Esophagus mucosa (tissue), 1 donor: ENCODE measurements at regions not wholly inside any gene's neighbourhood (a gene's known extent, or its start where the extent isn't known, plus 50 kb on each side); places are given as distances from the start of the nearest gene placed in this dataset.
"Not testable (repeated sequence)": the region's sequence is repeated elsewhere in the genome, so short reads cannot be mapped to it uniquely, and the experiment has no call there.

Experiments
- ATAC-seq: fragments of 200-7000 bp; cut with Tn5 transposase; one replicate; pipeline ENCODE4 v1.9.1; 2020
- donor health status: DM: yes; HTN: yes; CAD: no.

DNA sequence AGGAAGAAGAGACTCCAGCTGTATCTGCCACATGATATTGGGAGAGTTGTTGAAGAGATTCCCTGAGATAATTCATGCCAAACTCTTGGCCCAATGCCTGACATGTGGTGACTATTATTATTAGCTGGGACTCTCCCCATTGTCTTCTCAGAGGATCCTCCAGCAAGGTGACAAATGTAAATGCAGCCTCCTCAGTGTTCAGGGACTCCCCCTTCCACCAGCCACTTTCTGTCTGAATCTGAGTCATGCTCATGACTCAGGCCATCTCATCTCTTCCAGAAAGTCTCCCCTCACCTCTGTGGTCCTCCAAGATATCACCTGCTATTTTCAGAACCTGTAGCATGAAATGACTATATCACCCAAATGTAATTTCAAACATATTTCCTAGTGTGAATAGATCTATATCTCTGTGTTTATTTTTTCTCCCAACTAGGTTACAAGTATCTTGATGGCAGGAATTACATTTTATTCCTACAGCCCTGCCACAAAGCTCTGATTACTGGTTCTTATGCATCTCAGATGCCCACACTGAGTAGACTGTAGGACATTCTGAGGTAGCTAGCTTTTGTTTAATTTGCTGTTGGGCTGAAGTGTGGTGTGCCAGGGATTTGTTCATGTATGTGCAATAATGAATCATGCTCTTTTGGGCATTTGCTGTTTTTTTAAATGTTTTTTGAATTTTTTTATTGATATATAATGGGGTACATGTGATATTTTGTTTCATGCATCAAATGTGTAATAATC lies 126.6 kb upstream of the IL12B start:
- peak; percentile 52 for ATAC-seq

DNA sequence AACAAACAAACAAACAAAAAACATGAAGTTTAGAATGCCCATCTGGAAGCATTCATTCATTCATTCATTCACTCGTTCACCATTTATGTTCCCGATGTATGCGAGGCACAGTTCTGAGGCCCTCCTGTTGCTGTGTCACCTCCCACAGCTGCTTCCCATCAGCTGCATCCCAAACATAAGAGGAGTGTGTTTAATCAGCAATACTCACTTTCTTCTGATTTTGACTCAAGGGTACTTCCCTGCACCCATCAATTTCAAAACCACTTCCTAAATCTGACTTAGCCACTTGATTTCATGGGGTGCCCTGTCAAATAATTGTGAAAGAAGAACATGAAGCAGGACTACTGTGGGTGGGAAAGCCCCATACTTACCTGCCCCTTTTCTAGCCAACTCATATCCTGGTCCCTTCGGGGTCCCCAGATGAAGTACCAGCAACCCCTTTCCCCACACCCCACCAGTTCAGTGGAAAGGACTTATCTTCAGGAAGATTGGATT lies 128.0 kb upstream of the IL12B start:
- ATAC-seq, result no peak

DNA sequence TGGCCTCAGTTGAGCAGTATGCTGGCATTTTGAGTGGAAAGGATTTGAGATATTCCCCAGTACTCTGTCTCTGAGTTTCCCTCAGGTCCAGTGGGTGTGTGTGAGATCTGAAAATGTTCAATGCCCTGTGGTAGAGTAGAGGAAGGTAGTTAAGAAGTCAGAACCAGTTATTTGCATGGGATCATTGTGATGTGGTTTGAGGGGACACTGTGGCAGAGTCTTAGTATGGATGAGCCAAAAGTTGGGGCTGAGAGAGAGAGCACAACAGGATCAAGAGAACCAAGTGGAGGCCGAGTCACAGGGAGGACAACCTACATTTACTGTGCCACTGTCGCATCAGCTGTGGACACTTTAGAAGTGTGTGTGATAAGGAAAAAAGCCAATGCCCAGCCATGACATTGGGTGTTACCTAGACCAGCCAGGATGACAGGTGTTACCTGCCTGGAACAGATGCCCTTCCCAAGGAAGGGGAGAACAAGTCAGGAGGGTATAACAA lies 128.9 kb upstream of the IL12B start:
- no peak for ATAC-seq

DNA sequence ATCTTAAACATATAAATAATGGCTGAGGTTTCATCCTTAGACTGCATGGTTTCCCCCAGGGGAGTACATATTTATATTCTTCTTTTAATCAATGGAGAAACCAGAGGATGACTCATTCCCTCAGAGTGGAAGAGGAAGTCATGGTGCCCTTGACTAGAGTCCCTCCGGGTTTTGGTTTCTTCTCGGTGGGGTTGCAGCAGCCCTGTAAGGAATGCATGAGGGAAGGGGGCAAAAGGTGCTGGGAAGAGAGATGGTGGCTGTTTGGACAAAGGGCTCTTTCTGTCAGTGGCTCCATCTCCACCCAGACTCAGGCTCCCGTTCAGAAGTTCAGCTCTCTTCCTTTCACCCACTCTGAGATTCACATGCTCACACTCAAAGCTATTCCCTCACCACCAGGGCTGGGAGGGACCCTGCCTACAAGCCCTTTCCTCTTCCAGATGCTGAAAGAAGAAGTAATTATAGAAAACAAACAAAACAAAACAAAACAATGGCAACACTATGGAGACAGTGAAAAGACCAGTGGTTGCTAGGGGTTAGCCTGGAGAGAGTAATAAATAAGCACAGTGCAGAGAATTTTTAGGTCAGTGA lies 129.8 kb upstream of the IL12B start:
- no peak for ATAC-seq

DNA sequence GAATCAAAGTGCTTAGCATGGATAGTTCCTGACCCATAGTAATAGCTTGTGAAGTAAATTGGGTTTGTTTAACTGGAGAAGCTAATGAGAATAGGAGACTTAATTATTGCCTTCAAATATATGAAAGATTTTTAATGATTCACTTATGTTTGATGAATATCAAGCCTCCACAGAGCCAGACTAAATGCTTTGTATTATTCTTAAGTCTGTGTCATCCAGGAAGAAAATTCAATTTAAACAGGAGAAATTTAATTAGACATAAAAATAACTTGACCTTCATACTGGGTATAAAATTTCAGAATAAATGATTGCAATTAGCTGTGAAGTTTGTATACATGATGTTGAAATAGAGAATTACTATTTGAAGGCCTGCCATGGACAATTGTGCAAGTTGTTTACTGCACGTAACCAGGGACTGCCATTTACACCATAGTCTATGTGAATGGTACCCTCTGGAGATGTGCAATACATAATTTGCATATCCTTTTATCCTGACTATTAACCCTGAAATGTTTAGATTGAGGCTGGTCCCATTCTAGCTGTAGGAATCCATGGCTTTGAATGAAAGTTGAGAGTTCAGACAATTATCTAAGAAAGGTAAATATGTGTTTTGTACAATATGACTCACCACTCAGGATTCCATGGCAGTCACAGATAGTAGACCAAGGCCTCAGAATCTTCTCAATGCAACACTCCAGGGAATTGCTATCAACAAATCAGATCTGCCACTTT lies 133.5 kb upstream of the IL12B start:
- ATAC-seq, result no peak

DNA sequence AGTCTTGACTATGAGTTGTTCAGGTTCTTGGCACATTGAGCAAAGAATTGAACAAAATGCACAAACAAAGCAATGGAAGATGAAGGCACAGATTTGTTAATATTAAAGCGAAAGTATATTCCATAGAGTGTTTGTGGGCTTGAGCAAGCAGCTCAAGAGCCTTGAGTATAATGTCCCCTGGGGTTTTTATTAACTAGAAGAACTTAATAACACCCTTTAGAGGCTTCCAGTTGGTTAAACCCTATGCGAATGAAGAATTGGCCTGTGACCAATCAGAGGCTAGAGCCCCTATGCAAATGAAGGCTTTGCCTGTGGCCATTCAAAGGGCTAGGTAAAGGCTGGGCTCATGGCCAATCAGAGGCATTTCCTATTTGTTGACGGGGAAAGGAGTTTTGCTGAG lies 135.3 kb upstream of the IL12B start:
- no peak for ATAC-seq

DNA sequence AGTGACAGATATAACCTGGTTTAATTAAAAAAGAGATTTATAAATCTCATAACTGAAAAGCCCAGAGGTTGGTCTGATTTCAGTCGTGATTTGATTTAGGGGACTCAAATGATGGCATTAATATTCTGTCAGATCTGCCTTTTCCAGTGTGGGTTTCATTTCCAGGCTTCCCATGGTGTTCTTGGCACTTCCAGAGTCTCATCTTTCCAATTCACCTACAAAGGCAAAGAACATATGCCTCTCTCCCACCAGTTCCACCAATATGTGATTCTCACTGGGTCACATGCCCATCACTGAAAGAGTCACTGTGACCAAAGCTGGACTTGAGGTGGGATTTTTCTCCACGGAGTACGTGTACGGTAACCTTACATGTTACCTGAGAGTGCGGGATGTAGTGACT lies 137.4 kb upstream of the IL12B start:
- ATAC-seq, result no peak

DNA sequence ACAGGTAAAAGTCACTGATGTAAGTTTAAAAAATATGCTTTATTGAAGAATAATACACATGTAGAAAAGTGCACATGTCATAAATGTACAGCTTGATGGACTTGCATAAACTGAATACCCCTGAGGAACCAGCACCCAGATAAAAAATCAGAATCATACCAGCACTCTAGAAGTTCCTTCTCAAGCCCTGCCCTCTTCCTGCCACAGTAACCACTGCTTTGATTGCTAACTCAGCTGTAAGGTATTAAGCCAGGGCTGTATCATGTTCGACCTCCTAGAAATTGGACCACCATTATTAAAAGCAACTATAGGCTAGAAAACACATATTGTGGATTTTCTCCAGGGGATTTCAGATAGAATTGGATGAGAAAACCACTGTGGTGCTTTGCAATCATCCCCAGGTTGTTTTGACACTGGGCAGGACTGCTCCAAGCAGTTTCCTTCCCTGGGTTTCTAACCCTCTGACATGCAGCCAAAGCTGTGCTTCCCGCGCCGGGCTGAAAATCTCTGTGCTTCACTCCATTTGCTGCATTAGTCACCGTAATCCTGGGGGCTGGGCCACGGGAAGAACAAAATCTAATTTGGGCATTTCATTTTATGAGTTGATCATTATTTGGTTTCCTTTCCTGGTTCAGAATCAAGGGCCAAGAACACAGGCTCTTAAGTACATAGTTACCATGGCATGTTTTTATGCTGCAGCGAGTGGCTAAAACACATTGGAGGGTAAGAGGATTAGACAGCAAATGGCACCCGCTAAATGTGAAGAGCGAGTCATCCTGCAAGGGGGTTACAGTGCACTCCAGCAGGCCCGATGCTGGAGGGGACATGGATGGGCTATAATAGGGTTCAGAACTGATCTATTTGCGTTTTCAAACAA lies 139.4 kb upstream of the IL12B start:
- ATAC-seq, result no peak

DNA sequence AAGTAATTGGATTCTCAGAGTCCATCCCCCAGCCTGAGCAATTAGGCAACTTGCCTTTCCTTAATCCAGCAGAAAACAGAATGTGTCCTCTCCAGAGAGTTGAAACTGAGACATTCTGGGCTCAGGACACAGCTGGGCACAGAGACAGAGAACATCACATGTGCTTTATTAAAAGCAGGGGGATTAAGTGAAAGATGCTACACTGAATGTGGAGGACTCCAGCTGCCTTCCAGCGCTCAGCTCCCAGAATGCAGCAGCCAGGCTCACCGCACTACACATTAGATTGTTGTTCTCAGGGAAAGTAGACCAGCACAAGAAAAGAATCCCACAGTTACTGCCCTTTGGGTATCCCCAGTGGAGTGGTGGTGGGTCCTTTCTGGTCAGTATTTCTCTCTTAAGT lies 141.6 kb upstream of the IL12B start:
- no peak for ATAC-seq

DNA sequence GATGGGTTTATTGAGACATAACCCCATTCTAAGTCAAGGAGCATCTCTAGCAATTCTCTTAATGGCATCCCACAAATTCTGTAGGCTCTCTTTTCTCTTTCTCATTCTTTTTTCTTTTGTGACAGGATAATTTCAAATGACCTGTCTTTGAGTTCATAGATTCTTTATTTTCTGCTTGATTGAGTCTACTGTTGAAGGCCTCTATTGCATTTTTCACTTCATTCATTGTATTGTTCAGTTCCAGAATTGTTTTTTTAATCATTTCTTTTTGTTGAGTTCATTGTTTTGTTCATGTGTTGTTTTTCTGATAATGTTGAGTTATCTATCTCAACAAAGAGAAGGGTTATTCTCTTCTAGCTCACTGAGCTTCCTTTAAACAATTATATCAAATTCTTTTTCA lies 144.7 kb upstream of the IL12B start:
- ATAC-seq, result no peak

DNA sequence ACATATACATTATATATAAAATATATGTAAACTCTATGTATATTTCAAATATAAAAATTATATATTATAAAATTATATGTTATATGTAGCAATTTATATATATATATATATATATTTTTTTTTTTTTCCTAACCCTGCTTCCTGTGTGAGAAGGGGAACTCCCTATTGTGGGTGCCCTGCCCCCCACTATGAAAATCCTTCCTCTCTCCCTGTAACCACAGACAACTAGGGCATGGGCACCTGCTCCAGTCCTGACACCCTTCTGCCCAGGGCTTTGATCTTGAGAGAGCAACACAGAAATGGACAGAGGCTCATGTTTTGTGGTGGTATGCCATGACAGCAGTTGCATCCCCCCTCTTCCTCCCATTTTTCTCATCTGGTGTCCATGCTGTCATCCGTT lies 148.7 kb upstream of the IL12B start:
- ATAC-seq, result no peak

DNA sequence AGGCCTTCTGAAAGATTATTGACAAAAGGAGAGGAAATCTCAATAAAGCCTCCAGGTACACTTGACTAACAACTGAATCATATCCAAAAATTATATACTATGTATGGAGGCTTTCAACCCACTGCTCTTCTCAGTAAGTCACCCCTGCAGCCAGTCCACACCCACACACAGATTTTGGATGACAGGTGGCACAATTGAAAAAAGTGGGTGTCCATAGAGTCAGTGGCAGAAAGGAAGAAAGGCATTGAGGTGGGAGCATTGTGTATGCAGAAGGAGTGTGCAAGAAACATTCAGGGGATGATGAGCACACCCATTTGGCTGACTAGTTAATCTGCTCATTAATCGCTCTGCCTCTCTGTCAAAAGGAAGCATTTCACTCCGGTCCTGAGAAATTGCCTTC lies 150.6 kb upstream of the IL12B start:
- no peak for ATAC-seq

DNA sequence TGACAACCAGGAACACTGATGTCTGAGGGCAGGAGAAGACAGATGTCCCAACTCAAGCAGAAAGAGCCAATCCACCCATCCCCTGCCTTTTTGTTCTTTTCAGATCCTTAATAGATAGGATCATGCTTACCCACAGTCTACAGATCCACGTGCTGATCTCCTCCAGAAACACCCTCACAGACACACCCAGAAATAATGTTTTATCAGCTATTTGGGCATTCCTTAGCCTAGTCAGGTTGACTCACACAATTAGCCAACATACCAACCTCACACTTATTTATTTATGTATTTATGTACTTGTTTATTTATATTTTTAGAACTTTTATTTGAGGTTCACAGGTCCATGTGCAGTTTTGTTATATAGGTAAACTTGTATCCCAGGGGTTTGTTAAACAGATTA lies 151.5 kb upstream of the IL12B start:
- no peak for ATAC-seq

DNA sequence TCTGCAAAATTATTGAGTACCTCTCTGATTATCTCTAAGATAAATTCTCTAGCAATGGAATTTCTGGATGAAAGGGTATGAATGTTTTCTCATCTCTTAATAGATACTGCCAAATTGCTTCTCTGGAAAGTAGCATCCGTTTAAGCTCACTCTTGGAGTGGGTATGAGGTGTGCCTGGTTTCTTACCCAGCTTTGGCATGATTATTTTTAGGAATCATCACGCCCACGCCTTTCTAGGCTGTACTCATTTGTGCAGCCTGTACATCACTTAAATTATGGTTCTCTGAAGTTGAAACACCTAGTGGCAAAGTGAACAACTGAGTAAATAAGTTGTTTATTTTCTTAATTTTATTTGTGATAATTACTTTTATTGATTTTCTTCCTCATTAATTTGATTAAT lies 156.5 kb upstream of the IL12B start:
- ATAC-seq, result no peak

DNA sequence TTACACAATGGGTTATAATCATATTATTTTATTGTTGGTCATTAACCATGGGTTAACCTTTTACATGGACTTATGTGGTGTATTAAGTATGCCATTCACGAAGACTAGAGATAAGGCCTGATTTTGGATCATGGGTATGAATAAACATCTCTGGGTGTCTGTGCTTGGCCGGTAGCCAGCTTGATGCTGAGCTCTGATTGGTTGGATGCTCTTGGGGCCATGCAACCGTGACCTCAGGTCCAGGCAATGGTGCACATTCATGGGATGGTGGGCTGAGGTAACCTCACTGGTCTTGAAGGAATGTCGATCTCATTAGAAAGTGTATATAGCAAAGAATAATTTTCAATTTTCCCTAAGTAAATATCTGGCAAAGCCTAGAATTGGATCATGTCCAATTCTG lies 158.2 kb upstream of the IL12B start:
- no peak for ATAC-seq

DNA sequence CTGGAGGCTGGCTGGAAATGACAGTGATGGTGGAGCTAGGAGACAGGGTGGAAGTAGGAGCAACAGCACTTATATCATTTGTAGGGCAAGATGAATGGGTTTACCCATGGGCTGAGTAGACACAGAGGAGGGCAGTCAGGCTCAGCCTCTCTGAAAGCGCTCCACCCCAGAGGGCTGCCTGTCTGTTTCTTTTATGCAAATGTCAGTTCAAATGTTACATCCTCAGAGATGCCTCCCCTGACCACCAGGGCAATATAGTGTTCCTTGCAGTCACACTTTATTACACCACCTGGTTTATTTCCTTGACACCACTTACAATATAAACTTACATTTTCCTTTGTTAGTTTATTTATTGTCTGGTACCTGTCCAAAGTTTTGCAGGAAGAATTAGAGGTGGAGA lies 159.5 kb upstream of the IL12B start:
- no peak for ATAC-seq

DNA sequence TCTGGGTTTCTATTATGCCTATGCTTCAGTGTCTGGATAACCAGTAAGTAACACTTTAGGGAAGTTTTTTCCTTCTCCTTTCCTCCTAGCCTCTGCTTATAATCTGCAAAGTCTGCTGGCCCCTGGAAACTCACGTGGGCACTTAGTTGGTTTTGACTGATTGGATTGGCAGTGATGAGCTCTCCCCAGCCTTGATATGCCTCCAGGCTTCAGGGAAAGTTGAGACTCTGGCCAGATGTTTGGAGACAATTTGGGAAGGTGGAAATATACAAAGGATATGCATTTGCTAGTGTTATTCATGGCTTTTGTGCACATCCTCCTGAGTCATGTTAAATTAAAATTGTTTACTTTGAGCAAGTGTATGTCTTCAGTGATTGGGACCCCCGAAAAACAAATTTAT lies 160.2 kb upstream of the IL12B start:
- ATAC-seq, result no peak

DNA sequence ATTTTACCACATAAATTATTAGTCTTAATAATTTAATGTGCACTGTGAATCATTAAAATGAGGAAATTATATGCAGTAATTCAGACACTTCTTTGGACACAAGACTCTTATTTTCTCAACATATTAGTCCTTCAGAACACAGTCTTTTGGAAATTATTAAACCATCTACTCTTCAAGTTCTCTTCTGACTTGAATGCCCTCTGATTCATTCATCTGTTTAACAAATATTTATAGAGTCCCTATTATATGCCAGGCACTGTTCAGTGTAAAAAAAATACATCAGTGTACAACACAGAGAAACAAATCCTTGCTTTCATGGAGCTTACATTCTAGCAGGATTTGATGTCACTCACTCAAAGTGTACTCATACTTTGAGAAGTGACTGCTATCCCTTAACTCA lies 163.4 kb upstream of the IL12B start:
- ATAC-seq, result no peak

DNA sequence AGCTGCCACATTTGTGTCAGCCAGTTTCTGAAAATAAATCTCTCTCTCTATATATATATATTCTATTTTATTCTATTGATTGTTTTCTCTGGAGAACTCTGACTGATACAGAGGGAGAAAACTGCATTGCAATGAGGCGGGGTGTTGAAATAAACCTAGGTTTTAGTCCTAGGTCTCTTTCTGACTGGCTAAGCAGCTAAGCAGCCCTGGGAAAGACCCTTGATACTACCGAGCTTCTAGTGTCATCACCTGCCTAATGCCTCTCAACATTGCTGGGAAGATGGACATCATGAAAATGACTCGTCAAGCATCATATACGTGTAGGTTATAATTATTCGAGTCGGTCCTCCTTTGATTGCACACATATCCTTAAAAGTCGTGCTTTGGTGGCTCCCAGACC lies 166.5 kb upstream of the IL12B start:
- ATAC-seq, result no peak

DNA sequence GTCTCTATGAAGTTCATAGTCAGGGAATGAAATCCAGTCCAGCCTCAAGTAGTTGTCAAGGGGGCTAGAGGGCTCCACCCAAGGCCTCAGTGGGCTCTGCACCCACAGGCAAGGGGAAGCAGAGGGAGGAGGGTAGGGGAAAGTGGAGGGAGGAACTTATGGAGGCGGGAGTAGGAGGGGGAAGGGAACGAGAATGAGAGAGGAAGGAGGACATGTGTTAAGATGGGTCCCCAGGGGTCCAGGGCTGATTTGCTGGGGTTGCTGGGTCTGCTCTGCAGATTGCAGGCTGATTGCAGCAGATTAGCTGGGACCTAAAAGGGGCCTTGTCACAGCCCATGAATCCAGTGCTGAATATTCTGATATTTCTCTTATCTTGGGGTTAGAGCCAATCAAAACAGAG lies 166.9 kb upstream of the IL12B start:
- no peak for ATAC-seq

DNA sequence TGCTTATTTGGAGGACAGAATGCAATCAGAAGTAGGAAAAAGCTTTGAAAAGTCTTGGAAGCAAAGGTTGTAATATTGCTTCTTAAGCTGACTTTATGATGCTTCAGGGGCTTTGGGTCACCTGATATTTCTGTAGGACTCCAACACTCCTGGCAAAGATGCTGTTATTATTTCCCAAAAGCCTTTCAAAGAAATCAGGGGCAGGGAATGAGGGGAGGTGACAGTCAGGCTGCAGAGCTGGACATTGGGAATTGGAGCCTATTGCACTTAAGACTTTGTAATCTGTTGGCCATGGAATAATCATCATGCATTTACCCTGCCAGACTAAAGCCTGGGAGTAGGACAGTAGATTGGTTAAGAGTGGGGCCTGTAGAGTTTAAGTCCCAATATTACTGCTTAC lies 168.3 kb upstream of the IL12B start:
- no peak for ATAC-seq

DNA sequence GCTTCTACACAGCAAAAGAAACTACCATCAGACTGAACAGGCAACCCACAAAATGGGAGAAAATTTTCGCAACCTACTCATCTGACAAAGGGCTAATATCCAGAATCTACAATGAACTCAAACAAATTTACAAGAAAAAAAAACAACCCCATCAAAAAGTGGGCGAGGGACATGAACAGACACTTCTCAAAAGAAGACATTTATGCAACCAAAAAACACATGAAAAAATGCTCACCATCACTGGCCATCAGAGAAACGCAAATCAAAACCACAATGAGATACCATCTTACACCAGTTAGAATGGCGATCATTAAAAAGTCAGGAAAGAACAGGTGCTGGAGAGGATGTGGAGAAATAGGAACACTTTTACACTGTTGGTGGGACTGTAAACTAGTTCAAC lies 171.8 kb upstream of the IL12B start:
- not testable (repeated sequence) for ATAC-seq

DNA sequence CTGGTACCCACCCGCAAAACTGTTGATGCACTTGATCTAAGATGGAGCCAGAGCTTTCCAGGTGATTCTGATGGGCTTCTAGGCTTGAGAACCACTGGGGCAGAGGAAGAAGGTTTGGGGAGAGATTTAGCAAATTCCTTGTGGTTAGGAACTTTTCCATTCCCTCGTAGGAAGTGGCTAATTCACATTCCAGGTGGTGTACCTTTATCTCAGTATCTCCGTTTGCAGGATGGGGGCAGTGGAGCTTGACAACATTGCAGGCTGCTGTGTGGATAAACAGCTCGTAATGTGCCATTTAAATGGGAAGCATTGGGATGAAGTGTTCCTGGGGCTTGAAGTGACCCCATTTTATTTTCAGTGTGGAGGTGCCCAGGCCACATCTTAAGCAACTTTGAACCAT lies 172.9 kb upstream of the IL12B start:
- no peak for ATAC-seq
